HL-60 (cell line): ENCODE measurements at regions not wholly inside any gene's neighbourhood (a gene's known extent, or its start where the extent isn't known, plus 50 kb on each side); places are given as distances from the start of the nearest gene placed in this dataset.

Experiments used
- DNase-seq, 2 experiments: peaks; one replicate each; pipeline ENCODE4 v3.0.0-alpha.2; 2010 to 2020; ENCODE audit warnings: low read depth in 1 of 2, low spot score in 1 of 2
- H3K27ac ChIP-seq: fragments of 250-450 bp; sonication (Bioruptor Pico); replicated peaks from 2 replicates; pipeline ENCODE4 v1.5.1; 2020; ENCODE audit warnings: mild to moderate bottlenecking, moderate library complexity
- H3K27me3 ChIP-seq: fragments of 250-450 bp; sonication (Bioruptor Pico); 2 replicates; pipeline ENCODE4 v1.5.1; 2021; ENCODE audit warnings: mild to moderate bottlenecking, moderate library complexity; ENCODE audit not compliant: insufficient read depth, poor library complexity, severe bottlenecking
- H3K4me3 ChIP-seq: replicated peaks from 2 replicates; pipeline ENCODE4 v1.5.1; 2011; ENCODE audit warnings: mild to moderate bottlenecking, control low read depth, low read length; ENCODE audit not compliant: insufficient read depth
- GABPA ChIP-seq: IDR thresholded peaks from 2 replicates; pipeline ENCODE4 v1.6.1; 2012; ENCODE audit warnings: low read depth
- POLR2AphosphoS5 ChIP-seq: IDR thresholded peaks from 2 replicates; pipeline ENCODE4 v1.6.1; 2012; ENCODE audit warnings: low read depth
- REST ChIP-seq: IDR thresholded peaks from 2 replicates; pipeline ENCODE4 v1.6.1; 2012; ENCODE audit warnings: low read depth; ENCODE audit not compliant: insufficient replicate concordance
- SPI1 ChIP-seq: IDR thresholded peaks from 2 replicates; pipeline ENCODE4 v1.6.1; 2012; ENCODE audit warnings: low read depth, mild to moderate bottlenecking, borderline replicate concordance
- TF ChIP-seq, protein P1 (sequence below): IDR thresholded peaks from one replicate; pipeline ENCODE4 v1.5.1; 2011; ENCODE audit warnings: low read length, control low read depth, inconsistent platforms; ENCODE audit not compliant: insufficient read depth

DNA sequence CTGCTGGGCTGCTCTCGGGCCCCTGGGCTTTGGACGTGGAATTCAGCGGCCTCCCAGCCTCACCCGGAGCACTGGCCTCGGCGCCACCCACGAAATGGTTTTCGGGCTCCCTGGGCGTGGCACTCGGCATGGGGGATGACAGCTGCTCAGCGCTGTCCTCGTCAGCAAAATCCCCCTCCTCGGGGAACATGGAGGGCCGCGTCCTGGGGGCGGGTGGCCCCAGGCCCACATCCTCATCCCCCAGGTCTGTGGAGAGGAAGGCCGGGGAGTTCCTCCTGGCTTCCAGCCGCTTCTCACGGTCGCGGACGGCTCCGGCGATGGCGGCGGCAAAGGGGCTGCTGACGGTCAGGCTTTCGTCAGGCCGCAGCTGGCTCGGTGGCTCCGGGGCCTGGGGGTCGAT lies 88.4 kb downstream of the CTTN start:
- no peak overlapping the region for H3K4me3 ChIP-seq
- H3K27me3 ChIP-seq, result no peaks in the 10 kb centered on the region
- no peak for DNase-seq
- TF ChIP-seq REST (no peak), SPI1 (no peak), POLR2AphosphoS5 (no peak), GABPA (no peak)
- TF ChIP-seq, protein P1, sequence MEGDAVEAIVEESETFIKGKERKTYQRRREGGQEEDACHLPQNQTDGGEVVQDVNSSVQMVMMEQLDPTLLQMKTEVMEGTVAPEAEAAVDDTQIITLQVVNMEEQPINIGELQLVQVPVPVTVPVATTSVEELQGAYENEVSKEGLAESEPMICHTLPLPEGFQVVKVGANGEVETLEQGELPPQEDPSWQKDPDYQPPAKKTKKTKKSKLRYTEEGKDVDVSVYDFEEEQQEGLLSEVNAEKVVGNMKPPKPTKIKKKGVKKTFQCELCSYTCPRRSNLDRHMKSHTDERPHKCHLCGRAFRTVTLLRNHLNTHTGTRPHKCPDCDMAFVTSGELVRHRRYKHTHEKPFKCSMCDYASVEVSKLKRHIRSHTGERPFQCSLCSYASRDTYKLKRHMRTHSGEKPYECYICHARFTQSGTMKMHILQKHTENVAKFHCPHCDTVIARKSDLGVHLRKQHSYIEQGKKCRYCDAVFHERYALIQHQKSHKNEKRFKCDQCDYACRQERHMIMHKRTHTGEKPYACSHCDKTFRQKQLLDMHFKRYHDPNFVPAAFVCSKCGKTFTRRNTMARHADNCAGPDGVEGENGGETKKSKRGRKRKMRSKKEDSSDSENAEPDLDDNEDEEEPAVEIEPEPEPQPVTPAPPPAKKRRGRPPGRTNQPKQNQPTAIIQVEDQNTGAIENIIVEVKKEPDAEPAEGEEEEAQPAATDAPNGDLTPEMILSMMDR, result no peak
- no peak overlapping the region for H3K27ac ChIP-seq

GRCh38 chr11:70487160-70487559 lies 88.8 kb downstream of the CTTN start:
- Histone ChIP-seq H3K4me3 (no peak overlapping the region), H3K27ac (no peak overlapping the region), H3K27me3 (no peaks in the 10 kb centered on the region)
- no peak for DNase-seq
- TF ChIP-seq GABPA, result no peak
- TF ChIP-seq REST, result no peak
- TF ChIP-seq, protein P1, result no peak
- TF ChIP-seq SPI1, result no peak
- TF ChIP-seq POLR2AphosphoS5, result no peak

- Histone ChIP-seq H3K4me3 (no peak overlapping the region), H3K27me3 (no peaks in the 10 kb centered on the region), H3K27ac (no peak overlapping the region)
- TF ChIP-seq POLR2AphosphoS5, result no peak
- TF ChIP-seq REST, result no peak
- TF ChIP-seq, protein P1, result no peak
- TF ChIP-seq SPI1, result no peak
- no peak for TF ChIP-seq GABPA
- DNase-seq, result no peak
These were observed 89.4 kb downstream of the CTTN start for GRCh38 chr11:70487756-70488155.
